GM23338 (cell line): ENCODE measurements at regions not wholly inside any gene's neighbourhood (a gene's known extent, or its start where the extent isn't known, plus 50 kb on each side); places are given as distances from the start of the nearest gene placed in this dataset.

ENCODE experiments used
- ATAC-seq: fragments of 200-7000 bp; cut with Tn5 transposase; 3 replicates; pipeline ENCODE4 v1.9.1; 2020
- DNase-seq: peaks from one replicate; pipeline ENCODE4 v3.0.0-alpha.2; 2015; ENCODE audit warnings: low spot score
- H2AFZ ChIP-seq: fragments of 200-600 bp; sonication (generic); 2 replicates; pipeline ENCODE4 v1.8.0; 2016; ENCODE audit warnings: antibody characterized with exemption, mild to moderate bottlenecking, moderate library complexity
- H3F3A ChIP-seq: fragments of 200-600 bp; sonication (generic); replicated peaks from 2 replicates; pipeline ENCODE4 v1.8.0; 2017; ENCODE audit warnings: antibody characterized with exemption, mixed run types, low read depth
- H3K27ac ChIP-seq: fragments of 200-600 bp; sonication (generic); 2 replicates; pipeline ENCODE4 v1.6.1; 2016; ENCODE audit warnings: low read depth
- H3K27me3 ChIP-seq: fragments of 200-600 bp; sonication (generic); 2 replicates; pipeline ENCODE4 v1.8.0; 2016; ENCODE audit warnings: mild to moderate bottlenecking, mixed run types, moderate library complexity; ENCODE audit not compliant: insufficient read depth
- H3K36me3 ChIP-seq: fragments of 200-600 bp; sonication (generic); 2 replicates; pipeline ENCODE4 v1.8.0; 2016; ENCODE audit warnings: mild to moderate bottlenecking; ENCODE audit not compliant: insufficient read depth
- H3K4me1 ChIP-seq: fragments of 200-600 bp; sonication (generic); 2 replicates; pipeline ENCODE4 v1.8.0; 2016; ENCODE audit warnings: mild to moderate bottlenecking, moderate library complexity; ENCODE audit not compliant: insufficient read depth
- H3K4me2 ChIP-seq: fragments of 200-600 bp; sonication (generic); 2 replicates; pipeline ENCODE4 v1.7.1; 2017; ENCODE audit warnings: mixed run types
- H3K4me3 ChIP-seq: fragments of 200-600 bp; sonication (generic); 2 replicates; pipeline ENCODE4 v1.6.1; 2016; ENCODE audit warnings: mixed run types
- H3K79me2 ChIP-seq: fragments of 200-600 bp; sonication (generic); replicated peaks from 2 replicates; pipeline ENCODE4 v1.8.0; 2017; ENCODE audit warnings: mild to moderate bottlenecking; ENCODE audit not compliant: insufficient read depth
- H3K9me2 ChIP-seq: fragments of 200-600 bp; sonication (generic); 2 replicates; pipeline ENCODE4 v1.8.0; 2017; ENCODE audit not compliant: insufficient read depth
- H4K20me1 ChIP-seq: fragments of 200-600 bp; sonication (generic); replicated peaks from 2 replicates; pipeline ENCODE4 v1.8.0; 2017; ENCODE audit warnings: mild to moderate bottlenecking; ENCODE audit not compliant: insufficient read depth
- H3K27ac Mint-ChIP-seq: 2 replicates; pipeline ENCODE4 v1.8.0; 2020; ENCODE audit warnings: inconsistent platforms, mild to moderate bottlenecking, moderate library complexity, mixed read lengths
- H3K27me3 Mint-ChIP-seq: 3 replicates; pipeline ENCODE4 v1.8.0; 2022; ENCODE audit warnings: low read depth, mild to moderate bottlenecking, moderate library complexity, mixed read lengths, inconsistent platforms; ENCODE audit not compliant: insufficient read depth, poor library complexity
- H3K36me3 Mint-ChIP-seq: 3 replicates; pipeline ENCODE4 v1.8.0; 2021; ENCODE audit warnings: low read depth, mild to moderate bottlenecking, inconsistent platforms, moderate library complexity, mixed read lengths
- H3K4me1 Mint-ChIP-seq: 3 replicates; pipeline ENCODE4 v1.8.0; 2020; ENCODE audit warnings: mild to moderate bottlenecking, inconsistent platforms, mixed read lengths
- H3K4me3 Mint-ChIP-seq: 3 replicates; pipeline ENCODE4 v1.8.0; 2021; ENCODE audit warnings: moderate library complexity, mild to moderate bottlenecking, inconsistent platforms, mixed read lengths
- H3K9me3 Mint-ChIP-seq: 3 replicates; pipeline ENCODE4 v1.8.0; 2020; ENCODE audit warnings: moderate library complexity, mild to moderate bottlenecking, inconsistent platforms, mixed read lengths
- CTCF ChIP-seq, 2 experiments: fragments of 200-600 bp in 1 of 2; sonication (generic) in 1 of 2; conservative IDR thresholded peaks; 2 replicates each; pipeline versions ENCODE4 v1.5.1 to v1.6.1; 2016 to 2017; ENCODE audit warnings: antibody characterized with exemption in 2 of 2, low read depth in 2 of 2, mild to moderate bottlenecking in 2 of 2, moderate library complexity in 1 of 2
- ETS1 ChIP-seq: IDR thresholded peaks from 2 replicates; pipeline ENCODE4 v1.6.1; 2016; ENCODE audit warnings: antibody characterized with exemption
- EZH2 ChIP-seq: fragments of 200-600 bp; sonication (generic); IDR thresholded peaks from one replicate; pipeline ENCODE4 v1.8.0; 2017; ENCODE audit warnings: antibody characterized with exemption, mild to moderate bottlenecking, low read depth; ENCODE audit not compliant: unreplicated experiment
- EZH2phosphoT487 ChIP-seq: fragments of 200-600 bp; sonication (generic); IDR thresholded peaks from one replicate; pipeline ENCODE4 v1.8.1; 2018; ENCODE audit warnings: antibody characterized with exemption; ENCODE audit not compliant: unreplicated experiment
- POLR2AphosphoS5 ChIP-seq: IDR thresholded peaks from 2 replicates; pipeline ENCODE4 v1.6.1; 2016; ENCODE audit warnings: antibody characterized with exemption, low read depth
- REST ChIP-seq: IDR thresholded peaks from one replicate; pipeline ENCODE4 v1.6.1; 2018; ENCODE audit warnings: antibody characterized with exemption; ENCODE audit not compliant: unreplicated experiment
- STAT1 ChIP-seq: IDR thresholded peaks from one replicate; pipeline ENCODE4 v1.6.1; 2016; ENCODE audit warnings: antibody characterized with exemption; ENCODE audit not compliant: unreplicated experiment
- ZNF114 ChIP-seq: fragments of 250-450 bp; sonication (Bioruptor Pico); IDR thresholded peaks from 2 replicates; pipeline ENCODE4 v1.5.0; 2020; ENCODE audit warnings: mild to moderate bottlenecking, moderate library complexity
- ZNF331 ChIP-seq: fragments of 250-450 bp; sonication (Bioruptor Pico); IDR thresholded peaks from 2 replicates; pipeline ENCODE4 v1.5.0; 2020; ENCODE audit warnings: low read depth, mild to moderate bottlenecking, moderate library complexity

DNA sequence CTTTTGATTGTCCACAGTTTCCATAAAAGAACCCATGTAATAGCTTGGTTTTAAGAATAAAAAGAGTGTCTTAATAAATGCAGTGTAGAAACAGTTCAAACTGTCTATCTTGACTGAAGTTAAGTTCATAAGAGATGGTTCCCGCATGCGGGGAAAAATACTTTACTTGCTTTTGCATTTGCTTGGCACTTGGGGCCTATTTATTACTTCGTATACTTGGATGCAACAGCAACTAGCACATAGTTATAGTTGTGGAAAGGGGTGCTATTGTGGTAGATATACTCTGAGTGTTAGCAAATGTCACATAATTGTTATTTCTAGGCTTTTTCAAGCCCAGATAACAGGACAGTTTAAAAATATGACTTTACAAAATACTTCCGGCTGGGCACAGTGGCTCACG, 97.7 kb upstream of the HMGCLL1 start (continued):
- TF ChIP-seq ETS1 (no peak), EZH2phosphoT487 (no peak), CTCF (conservative IDR thresholded peaks at IDR 0.05; ENCODE audit: low read depth in 2 of 2) (no peak)

GRCh38 chr6:55675941-55676340, 96.9 kb upstream of the HMGCLL1 start:
- Histone ChIP-seq H4K20me1 (no peaks in the 10 kb centered on the region), H3K9me2 (no peaks in the 10 kb centered on the region), H3K4me2 (no peak overlapping the region), H3K27me3 (no peaks in the 10 kb centered on the region), H2AFZ (no peak overlapping the region), H3K4me3 (no peak overlapping the region), H3K4me1 (peaks cover 8% of the 10 kb centered on the region; the same call in 1 of the 2 replicates), H3K27ac (no peak overlapping the region), H3F3A (no peaks in the 10 kb centered on the region), H3K36me3 (no peaks in the 10 kb centered on the region), H3K79me2 (no peaks in the 10 kb centered on the region)
- Mint-ChIP-seq H3K36me3 (no peaks in the 10 kb centered on the region), H3K9me3 (no peaks in the 10 kb centered on the region), H3K27me3 (peaks cover 5% of the 10 kb centered on the region), H3K4me3 (no peak overlapping the region), H3K4me1 (peaks cover 7% of the 10 kb centered on the region), H3K27ac (no peak overlapping the region)
- TF ChIP-seq REST (no peak), EZH2 (no peak), STAT1 (no peak), CTCF (conservative IDR thresholded peaks at IDR 0.05; ENCODE audit: low read depth in 2 of 2) (no peak), POLR2AphosphoS5 (no peak), ZNF331 (no peak), EZH2phosphoT487 (no peak), ZNF114 (CRISPR knock-in tag) (no peak)
- no peak for ATAC-seq
- no peak for DNase-seq
